ENCODE measurements at regions not wholly inside any gene's neighbourhood (a gene's known extent, or its start where the extent isn't known, plus 50 kb on each side); places are given as distances from the start of the nearest gene placed in this dataset.

DNA sequence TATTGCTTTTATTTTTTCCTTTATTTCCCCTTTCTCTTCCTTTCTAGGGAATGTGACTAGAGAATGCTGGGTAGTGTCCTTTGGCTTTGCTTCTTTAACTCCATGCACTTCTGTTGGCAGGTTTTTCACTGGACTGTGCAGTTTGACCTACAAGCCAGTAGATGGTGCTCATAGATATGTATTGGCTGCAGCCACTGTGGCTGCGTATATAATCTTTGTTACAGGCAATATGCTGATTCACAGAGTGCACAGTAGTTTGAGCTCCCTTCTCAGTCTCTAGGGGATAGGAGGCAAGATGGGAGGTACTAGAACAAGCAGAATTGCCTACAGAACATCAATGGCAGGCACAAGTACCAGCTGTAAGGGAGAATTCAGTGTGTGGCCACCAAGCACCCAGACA is 503.5 kb downstream of the LRFN5 start:
- TF ChIP-seq CTCF (IDR thresholded peaks at IDR 0.05) (no peak), POLR2A (IDR thresholded peaks at IDR 0.05) (no peak)

All from lower leg skin (tissue), 3 donors.